Tibial nerve (tissue), 4 donors: ENCODE measurements at regions not wholly inside any gene's neighbourhood (a gene's known extent, or its start where the extent isn't known, plus 50 kb on each side); places are given as distances from the start of the nearest gene placed in this dataset.

ENCODE experiments used
- EP300 ChIP-seq, 2 donors: sonication (generic); formaldehyde crosslinking; IDR thresholded peaks; one replicate each; pipeline ENCODE4 v1.6.1; 2017; ENCODE audit warnings: antibody characterized with exemption in 2 of 2, mild to moderate bottlenecking in 1 of 2
- POLR2A ChIP-seq, 2 donors: fragments of 450-650 bp; IDR thresholded peaks; one replicate each; pipeline ENCODE4 v1.6.1; 2017; ENCODE audit warnings: antibody characterized with exemption in 2 of 2, mild to moderate bottlenecking in 2 of 2, moderate library complexity in 2 of 2
- TF ChIP-seq, protein P1 (sequence below), 5 experiments: fragments of 200-600 bp in 3 of 5; fragments of 450-650 bp in 2 of 5; sonication (generic) in 3 of 5; IDR thresholded peaks; one replicate each; pipeline ENCODE4 v1.5.1; 2016 to 2019; ENCODE audit warnings: antibody characterized with exemption in 5 of 5, mild to moderate bottlenecking in 3 of 5, moderate library complexity in 2 of 5

DNA sequence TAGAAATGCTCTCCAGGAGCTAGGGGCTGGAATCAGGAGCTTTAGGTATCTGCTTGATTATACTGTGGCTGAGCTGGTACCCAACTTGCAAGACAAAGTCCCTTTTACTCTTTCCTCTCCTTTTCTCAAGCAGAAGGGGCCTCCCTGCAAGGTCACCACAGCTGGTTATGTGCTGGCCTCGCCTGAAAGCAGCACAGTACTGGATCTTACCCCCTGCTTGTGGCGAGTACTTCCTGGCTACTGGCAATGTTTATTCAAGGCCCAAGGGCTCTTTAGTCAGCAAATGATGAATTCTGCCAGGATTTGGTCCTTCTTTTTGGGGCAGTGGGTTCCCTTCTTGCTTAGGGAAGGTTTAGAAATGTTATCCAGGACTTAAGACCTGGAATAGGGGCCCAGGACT is 234.6 kb downstream of the RAP2B start:
- TF ChIP-seq, protein P1, sequence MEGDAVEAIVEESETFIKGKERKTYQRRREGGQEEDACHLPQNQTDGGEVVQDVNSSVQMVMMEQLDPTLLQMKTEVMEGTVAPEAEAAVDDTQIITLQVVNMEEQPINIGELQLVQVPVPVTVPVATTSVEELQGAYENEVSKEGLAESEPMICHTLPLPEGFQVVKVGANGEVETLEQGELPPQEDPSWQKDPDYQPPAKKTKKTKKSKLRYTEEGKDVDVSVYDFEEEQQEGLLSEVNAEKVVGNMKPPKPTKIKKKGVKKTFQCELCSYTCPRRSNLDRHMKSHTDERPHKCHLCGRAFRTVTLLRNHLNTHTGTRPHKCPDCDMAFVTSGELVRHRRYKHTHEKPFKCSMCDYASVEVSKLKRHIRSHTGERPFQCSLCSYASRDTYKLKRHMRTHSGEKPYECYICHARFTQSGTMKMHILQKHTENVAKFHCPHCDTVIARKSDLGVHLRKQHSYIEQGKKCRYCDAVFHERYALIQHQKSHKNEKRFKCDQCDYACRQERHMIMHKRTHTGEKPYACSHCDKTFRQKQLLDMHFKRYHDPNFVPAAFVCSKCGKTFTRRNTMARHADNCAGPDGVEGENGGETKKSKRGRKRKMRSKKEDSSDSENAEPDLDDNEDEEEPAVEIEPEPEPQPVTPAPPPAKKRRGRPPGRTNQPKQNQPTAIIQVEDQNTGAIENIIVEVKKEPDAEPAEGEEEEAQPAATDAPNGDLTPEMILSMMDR (IDR thresholded peaks at IDR 0.05): no peak
- no peak for TF ChIP-seq POLR2A (IDR thresholded peaks at IDR 0.05)
- TF ChIP-seq EP300 (IDR thresholded peaks at IDR 0.05): no peak
